LHCN-M2 (cell line): ENCODE measurements at regions not wholly inside any gene's neighbourhood (a gene's known extent, or its start where the extent isn't known, plus 50 kb on each side); places are given as distances from the start of the nearest gene placed in this dataset.
"Not testable (repeated sequence)": the region's sequence is repeated elsewhere in the genome, so short reads cannot be mapped to it uniquely, and the experiment has no call there.

Source experiments
- DNase-seq: peaks from one replicate; pipeline ENCODE4 v3.0.0-alpha.2; 2012; ENCODE audit warnings: low read depth

GRCh38 chr18:14987960-14988710 lies 240.2 kb downstream of the ANKRD30B start:
- DNase-seq: not testable (repeated sequence)

GRCh38 chr18:14989569-14989968 lies 241.6 kb downstream of the ANKRD30B start:
- DNase-seq: not testable (repeated sequence)

- DNase-seq: not testable (repeated sequence)
Observed at GRCh38 chr18:14991934-14992445, 244.0 kb downstream of the ANKRD30B start.

DNA sequence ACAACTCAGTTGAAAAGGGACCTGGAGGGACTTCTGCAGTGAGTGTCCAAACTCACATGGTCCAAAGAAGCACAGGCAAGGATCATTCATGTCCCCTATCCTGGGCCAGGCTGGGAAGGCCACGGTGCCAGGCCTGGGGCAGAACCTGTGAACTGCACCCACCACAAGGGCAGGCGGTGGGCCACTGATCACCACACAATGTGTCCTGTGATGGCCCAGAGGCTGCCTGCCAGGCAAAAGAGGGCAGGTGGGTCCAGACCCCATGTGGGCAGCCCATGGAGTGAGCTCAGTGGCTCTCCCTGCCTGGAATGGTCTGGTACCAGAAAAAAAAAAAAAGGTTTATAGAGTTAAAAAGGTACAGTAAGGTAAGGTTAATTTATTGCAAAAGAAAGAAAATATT lies 244.8 kb downstream of the ANKRD30B start:
- DNase-seq: not testable (repeated sequence)

DNA sequence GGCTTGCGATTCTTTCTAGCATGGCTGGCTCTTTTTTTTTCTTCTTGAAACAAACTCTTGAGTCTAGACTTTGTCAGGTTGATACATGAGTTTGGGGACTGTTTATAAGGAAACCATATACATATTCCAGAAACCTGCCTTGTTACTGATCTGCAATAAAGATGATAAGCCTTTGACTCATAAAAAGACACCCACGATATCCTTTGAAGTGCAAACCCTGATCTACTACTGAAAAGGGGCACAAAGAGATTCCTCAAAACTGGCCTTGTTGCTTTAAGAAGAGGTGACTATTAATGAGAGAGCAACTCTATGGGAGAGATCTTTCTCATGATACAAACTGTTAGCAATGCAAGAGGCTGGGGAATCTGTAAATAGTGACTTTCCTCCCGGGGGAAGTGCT lies 247.1 kb downstream of the ANKRD30B start:
- not testable (repeated sequence) for DNase-seq

DNA sequence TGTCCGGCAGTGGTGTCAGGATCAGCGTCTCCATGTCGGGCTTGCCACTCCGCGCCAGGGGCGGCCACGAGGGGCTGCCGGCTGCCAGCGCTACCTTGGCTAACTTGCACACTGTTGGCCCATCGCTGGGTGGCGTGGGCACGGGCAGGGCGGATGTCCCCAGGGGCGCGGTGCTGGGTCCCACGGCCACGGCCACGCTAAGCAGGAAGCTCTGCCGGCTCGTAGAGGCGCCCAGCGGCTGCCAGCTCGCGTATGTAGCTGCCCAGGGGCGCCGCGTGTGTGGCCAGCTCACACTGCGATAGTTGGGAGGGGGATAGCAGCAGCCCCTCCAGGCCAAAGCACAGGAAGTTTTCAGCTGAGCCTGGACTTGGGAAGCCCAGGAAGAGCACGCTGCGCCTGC lies 249.4 kb downstream of the ANKRD30B start:
- no peak for DNase-seq

- DNase-seq: not testable (repeated sequence)
Observed at GRCh38 chr18:14997899-14998298, 249.9 kb downstream of the ANKRD30B start.

- not testable (repeated sequence) for DNase-seq
Observed at GRCh38 chr18:14998360-14999042, 250.5 kb downstream of the ANKRD30B start.

DNA sequence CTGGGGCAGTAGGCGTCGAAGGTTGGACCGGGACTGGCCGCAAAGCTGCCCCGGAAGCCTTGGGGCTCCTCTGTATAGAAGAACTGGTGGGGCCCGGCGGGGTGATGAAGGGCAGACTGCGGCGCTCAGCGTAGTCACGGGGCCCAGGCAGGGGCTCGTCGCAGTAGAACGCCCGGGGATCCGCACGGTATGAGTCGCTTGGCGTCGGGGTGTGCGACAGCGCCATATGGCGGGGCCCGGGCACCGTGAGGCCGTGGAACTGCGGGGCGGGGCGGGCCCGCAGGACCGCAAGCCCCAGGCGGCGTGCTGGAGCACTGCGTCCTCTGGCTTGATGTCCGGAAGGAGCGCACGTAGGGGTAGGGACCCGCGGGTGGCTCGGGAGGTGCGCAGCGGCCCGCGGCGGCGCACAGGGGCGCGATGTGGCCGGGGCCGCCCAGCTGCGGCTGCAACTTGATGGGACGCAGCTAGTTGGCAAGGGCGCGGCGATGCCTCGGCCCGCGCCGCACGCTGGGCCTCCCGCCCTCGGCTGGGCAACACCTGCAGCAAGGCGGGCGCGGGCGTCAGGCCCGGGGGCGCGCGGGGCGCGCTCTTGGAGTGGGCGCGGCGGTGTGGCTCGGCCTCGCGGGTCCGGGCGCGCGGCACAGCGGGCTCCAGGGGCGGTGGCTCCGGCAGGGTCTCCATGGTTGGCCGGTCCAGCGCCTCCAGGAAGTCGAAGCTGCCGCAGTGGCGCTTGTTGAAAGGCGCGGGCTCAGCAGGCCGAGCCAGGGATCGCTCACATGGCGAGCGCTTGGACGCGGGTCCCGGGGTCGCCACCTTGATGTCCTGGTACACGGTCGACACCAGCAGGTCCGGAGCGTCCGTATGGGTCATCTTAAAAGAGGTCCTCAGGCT lies 251.4 kb downstream of the ANKRD30B start:
- DNase-seq: no peak

DNA sequence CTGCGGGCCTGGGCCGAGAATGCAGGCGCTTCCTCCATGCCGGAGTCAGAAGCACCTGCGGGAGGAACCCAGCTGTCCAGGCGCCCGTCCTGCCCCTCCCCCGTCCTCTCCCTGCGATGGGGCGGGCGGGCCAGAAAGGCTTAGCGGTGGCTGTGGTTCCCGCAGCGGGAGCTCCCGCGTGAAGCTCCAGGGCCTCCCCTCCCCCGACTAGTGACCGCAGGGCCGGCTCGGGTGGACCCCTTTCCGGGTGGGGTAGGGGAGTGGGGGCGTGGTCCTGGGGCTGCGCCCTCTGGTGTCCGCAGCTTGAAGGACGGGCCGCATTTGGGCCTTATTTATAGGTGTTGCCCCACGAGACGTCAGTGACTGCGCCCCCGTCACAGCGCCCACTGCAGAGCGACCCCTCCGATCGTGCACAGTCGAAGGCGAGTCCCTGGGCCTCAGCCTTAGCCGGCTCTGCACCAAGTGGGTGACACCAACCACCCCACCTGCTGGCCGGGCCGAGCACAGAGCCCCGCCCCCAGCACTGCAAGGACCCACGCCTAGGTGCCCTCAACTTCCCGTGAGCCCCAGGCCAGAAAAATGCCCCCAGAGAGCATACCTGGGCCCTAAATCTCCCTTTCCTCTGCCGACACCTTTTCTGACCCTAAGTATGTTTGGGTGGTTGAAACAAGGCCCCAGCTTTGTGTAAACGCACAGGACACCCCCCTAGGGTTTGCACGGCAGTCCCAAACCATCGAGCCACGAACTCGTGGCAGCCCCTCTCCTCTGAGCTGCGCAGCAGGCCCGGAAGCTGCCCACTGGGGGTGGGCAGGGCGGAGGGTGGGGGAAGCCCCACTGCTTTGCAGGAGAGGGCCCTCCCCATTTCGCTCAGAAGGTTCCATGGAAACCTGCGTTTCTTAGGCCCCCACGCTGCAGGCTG lies 252.4 kb downstream of the ANKRD30B start:
- DNase-seq: not testable (repeated sequence)

- DNase-seq: not testable (repeated sequence)
Observed at GRCh38 chr18:15001038-15001794, 253.2 kb downstream of the ANKRD30B start.

DNA sequence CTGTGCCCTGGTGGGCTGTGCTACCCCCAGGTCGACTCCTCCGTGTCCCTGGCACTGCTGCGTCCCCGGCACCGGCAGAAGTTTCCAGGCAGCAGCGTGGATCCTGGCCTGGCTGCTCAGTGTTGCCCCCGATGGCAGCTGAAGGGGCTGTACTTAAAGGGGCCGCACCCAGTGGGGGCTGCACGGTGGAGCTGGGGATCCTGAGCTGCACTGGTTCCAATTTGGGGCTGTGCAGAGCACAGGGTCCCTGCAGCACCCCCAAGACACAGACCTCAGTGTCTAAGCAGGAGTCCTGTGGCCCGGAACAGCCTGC lies 253.8 kb downstream of the ANKRD30B start:
- DNase-seq: not testable (repeated sequence)

GRCh38 chr18:15002765-15003164 lies 254.8 kb downstream of the ANKRD30B start:
- DNase-seq: not testable (repeated sequence)

DNA sequence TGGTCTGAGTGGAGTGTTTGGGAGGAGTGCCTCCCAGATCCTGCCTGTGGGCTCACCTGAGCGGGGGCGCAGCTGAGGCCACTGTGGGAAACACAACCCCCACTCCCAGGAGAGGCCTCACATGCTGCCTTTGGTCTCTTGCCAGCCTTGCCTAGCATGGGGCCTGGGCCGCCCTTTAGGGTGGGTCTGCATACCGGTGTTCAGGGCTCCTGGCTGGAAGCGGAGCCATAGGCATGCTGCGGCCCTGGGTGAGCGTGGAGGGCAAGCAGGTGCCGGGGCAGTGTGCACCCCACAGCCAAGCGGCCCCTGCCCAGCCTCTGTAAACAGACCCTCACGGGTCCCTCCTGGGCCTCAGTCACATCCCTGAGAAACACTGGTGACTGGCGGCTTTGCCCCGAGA lies 255.3 kb downstream of the ANKRD30B start:
- DNase-seq: not testable (repeated sequence)

GRCh38 chr18:15003636-15004269 lies 255.8 kb downstream of the ANKRD30B start:
- DNase-seq: not testable (repeated sequence)

- not testable (repeated sequence) for DNase-seq
Observed at GRCh38 chr18:15004270-15004973, 256.4 kb downstream of the ANKRD30B start.

GRCh38 chr18:15005313-15006130 lies 257.6 kb downstream of the ANKRD30B start:
- DNase-seq: no peak

DNA sequence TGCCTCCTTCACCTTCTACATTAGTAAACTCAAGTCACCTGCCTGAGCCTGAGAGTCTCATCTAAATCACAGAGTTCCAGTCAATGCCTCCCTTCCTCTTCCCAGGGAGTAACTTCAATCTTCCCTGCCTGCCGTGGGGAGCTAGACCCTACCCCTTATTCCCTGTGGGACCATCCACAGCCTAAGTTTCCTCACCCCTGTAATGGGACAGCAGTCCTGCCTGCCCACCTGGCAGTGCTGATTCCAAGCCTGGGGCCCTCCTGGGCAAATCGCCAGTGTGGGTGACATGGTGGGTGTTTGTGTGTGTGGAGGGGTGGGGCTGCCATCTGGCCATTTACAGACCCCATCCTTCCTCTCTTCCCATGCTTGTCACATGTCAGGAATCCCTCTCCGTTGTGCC lies 258.6 kb downstream of the ANKRD30B start:
- DNase-seq: not testable (repeated sequence)
